ENCODE measurements at regions not wholly inside any gene's neighbourhood (a gene's known extent, or its start where the extent isn't known, plus 50 kb on each side); places are given as distances from the start of the nearest gene placed in this dataset.

- TF ChIP-seq CTCF (IDR thresholded peaks at IDR 0.05; ENCODE audit: insufficient read depth, low read depth, low read length), result no peak
- Histone ChIP-seq H3K27me3 (ENCODE audit: control insufficient read depth, insufficient read depth, low read length) (no peaks in the 10 kb centered on the region), H3K4me3 (ENCODE audit: low read depth, low read length) (no peak overlapping the region), H3K36me3 (ENCODE audit: control insufficient read depth, insufficient read depth, low read length) (no peaks in the 10 kb centered on the region)
- CTCF ChIA-PET, result no interaction called here
- DNase-seq (ENCODE audit: low read depth), result no peak
- POLR2A ChIA-PET, result no interaction called here
These were observed 669.5 kb upstream of the EPHA7 start for GRCh38 chr6:94088870-94089269.

- Histone ChIP-seq H3K36me3 (ENCODE audit: control insufficient read depth, insufficient read depth, low read length) (no peaks in the 10 kb centered on the region), H3K27me3 (ENCODE audit: control insufficient read depth, insufficient read depth, low read length) (no peaks in the 10 kb centered on the region), H3K4me3 (ENCODE audit: low read depth, low read length) (no peak overlapping the region)
- CTCF ChIA-PET, result no interaction called here
- DNase-seq (ENCODE audit: low read depth), result no peak
- no peak for TF ChIP-seq CTCF (IDR thresholded peaks at IDR 0.05; ENCODE audit: insufficient read depth, low read depth, low read length)
- POLR2A ChIA-PET, result no interaction called here
These were observed 655.4 kb upstream of the EPHA7 start for GRCh38 chr6:94074764-94075163.

- DNase-seq (ENCODE audit: low read depth), result no peak
- CTCF ChIA-PET, result no interaction called here
These were observed 652.5 kb upstream of the EPHA7 start for GRCh38 chr6:94071835-94072234.

GRCh38 chr6:94065707-94066337 is 646.5 kb upstream of the EPHA7 start:
- POLR2A ChIA-PET, result no interaction called here
- no peak for DNase-seq (ENCODE audit: low read depth)
- H3K4me3 ChIP-seq (ENCODE audit: low read depth, low read length), result no peak overlapping the region
- no peak for TF ChIP-seq CTCF (IDR thresholded peaks at IDR 0.05; ENCODE audit: insufficient read depth, low read depth, low read length)
- no peaks in the 10 kb centered on the region for H3K27me3 ChIP-seq (ENCODE audit: control insufficient read depth, insufficient read depth, low read length)
- CTCF ChIA-PET, result no interaction called here
- no peaks in the 10 kb centered on the region for H3K36me3 ChIP-seq (ENCODE audit: control insufficient read depth, insufficient read depth, low read length)

More at GRCh38 chr6:94071835-94072234, 652.5 kb upstream of the EPHA7 start:
- POLR2A ChIA-PET, result no interaction called here
- no peak overlapping the region for H3K4me3 ChIP-seq (ENCODE audit: low read depth, low read length)
- no peaks in the 10 kb centered on the region for H3K36me3 ChIP-seq (ENCODE audit: control insufficient read depth, insufficient read depth, low read length)
- H3K27me3 ChIP-seq (ENCODE audit: control insufficient read depth, insufficient read depth, low read length), result no peaks in the 10 kb centered on the region
- TF ChIP-seq CTCF (IDR thresholded peaks at IDR 0.05; ENCODE audit: insufficient read depth, low read depth, low read length), result no peak

- Histone ChIP-seq H3K4me3 (ENCODE audit: low read depth, low read length) (no peak overlapping the region), H3K36me3 (ENCODE audit: control insufficient read depth, insufficient read depth, low read length) (no peaks in the 10 kb centered on the region), H3K27me3 (ENCODE audit: control insufficient read depth, insufficient read depth, low read length) (no peaks in the 10 kb centered on the region)
- POLR2A ChIA-PET, result no interaction called here
- no peak for TF ChIP-seq CTCF (IDR thresholded peaks at IDR 0.05; ENCODE audit: insufficient read depth, low read depth, low read length)
- CTCF ChIA-PET, result no interaction called here
- DNase-seq (ENCODE audit: low read depth), result no peak
These were observed 633.4 kb upstream of the EPHA7 start for GRCh38 chr6:94052749-94053148.

All from BJ (cell line).